ENCODE measurements at regions not wholly inside any gene's neighbourhood (a gene's known extent, or its start where the extent isn't known, plus 50 kb on each side); places are given as distances from the start of the nearest gene placed in this dataset.

DNA sequence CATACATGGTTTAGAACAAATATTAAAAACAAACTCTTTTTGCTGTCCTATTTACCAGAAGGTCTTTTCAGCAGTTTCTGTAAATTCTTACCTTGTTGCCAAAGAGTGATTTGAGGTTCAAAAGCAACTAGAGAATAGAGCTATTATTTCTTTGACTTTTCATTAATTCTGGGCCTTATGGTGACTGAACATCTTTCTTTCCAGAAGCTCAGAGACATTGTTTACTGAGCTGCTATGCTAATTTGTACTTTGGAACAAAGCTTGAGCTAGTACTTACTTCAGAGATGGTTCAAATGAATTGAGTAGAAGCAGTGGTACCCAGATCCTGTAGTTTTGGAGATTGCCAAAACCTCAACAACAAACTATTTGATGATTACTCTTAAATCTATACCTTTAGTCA is 331.2 kb downstream of the SPRY2 start:
- Histone ChIP-seq H3K4me3 (ENCODE audit: low read depth, low read length) (no peak overlapping the region), H3K36me3 (ENCODE audit: control insufficient read depth, insufficient read depth, low read length) (no peaks in the 10 kb centered on the region), H3K27me3 (ENCODE audit: control insufficient read depth, insufficient read depth, low read length) (no peaks in the 10 kb centered on the region)
- TF ChIP-seq CTCF (IDR thresholded peaks at IDR 0.05; ENCODE audit: insufficient read depth, low read length, poor library complexity, severe bottlenecking), result no peak
- DNase-seq (ENCODE audit: low read depth), result no peak

DNA sequence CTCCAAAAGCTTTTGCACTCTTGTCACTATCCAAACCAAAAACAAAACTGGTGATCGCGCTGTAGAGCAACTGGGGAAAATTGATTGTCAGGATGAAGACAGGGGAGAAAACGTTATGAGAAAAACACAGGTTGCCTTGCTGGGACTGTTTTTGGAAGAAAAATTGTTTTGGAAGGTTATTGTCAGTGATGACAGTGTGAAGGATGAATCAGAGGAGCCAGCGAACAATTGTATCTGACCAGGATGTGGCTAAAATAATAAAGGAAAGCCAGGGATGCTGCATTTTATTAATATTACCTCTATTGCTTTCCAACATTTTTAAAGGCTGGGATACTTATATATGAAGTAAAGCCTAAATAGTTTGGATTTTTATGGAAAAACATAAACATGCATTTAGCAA is 334.0 kb downstream of the SPRY2 start:
- Histone ChIP-seq H3K36me3 (ENCODE audit: control insufficient read depth, insufficient read depth, low read length) (no peaks in the 10 kb centered on the region), H3K4me3 (ENCODE audit: low read depth, low read length) (no peak overlapping the region), H3K27me3 (ENCODE audit: control insufficient read depth, insufficient read depth, low read length) (no peaks in the 10 kb centered on the region)
- no peak for TF ChIP-seq CTCF (IDR thresholded peaks at IDR 0.05; ENCODE audit: insufficient read depth, low read length, poor library complexity, severe bottlenecking)
- no peak for DNase-seq (ENCODE audit: low read depth)

GRCh38 chr13:80001510-80001842 is 339.4 kb downstream of the SPRY2 start:
- Histone ChIP-seq H3K36me3 (ENCODE audit: control insufficient read depth, insufficient read depth, low read length) (no peaks in the 10 kb centered on the region), H3K4me3 (ENCODE audit: low read depth, low read length) (no peak overlapping the region), H3K27me3 (ENCODE audit: control insufficient read depth, insufficient read depth, low read length) (no peaks in the 10 kb centered on the region)
- no peak for TF ChIP-seq CTCF (IDR thresholded peaks at IDR 0.05; ENCODE audit: insufficient read depth, low read length, poor library complexity, severe bottlenecking)
- no peak for DNase-seq (ENCODE audit: low read depth)

DNA sequence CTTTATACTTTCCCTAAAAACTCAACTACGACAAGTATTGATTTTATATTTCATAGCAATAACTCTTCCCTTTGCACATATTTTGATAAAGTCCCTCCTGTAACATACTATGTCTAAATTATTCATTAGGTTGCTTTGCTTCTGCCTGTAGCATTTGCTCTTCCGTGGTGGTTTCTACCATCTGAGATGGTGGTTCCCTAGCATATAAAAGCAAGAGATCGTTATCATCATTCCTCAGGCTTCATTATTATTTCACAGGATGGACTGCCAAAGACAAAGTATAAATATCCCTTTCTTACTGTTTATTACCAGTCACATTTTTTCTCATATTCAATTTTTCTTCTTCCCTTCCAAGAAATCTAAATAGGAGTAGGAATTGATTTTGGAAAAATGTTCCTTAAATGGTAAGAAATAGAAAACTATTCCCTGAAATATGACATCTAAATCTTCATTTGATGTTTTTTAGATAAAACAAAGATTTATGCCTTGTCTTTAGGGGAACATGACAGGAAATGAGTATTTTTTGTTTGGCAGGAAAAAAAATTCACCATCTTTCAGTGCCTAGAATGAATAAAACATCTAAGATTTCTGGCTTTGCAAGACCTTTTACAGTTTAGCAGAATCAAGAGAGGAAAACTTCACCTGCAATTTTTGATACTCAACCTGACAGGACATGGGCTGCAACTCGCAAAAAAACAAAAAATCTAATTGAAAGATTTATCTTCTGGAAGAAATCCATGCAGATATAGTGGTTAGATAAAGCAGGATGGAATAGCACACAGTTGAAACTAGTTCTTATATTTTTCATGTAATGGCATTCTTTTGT is 340.0 kb downstream of the SPRY2 start:
- no peak for DNase-seq (ENCODE audit: low read depth)
- no peak for TF ChIP-seq CTCF (IDR thresholded peaks at IDR 0.05; ENCODE audit: insufficient read depth, low read length, poor library complexity, severe bottlenecking)
- H3K4me3 ChIP-seq (ENCODE audit: low read depth, low read length), result no peak overlapping the region
- no peaks in the 10 kb centered on the region for H3K36me3 ChIP-seq (ENCODE audit: control insufficient read depth, insufficient read depth, low read length)
- no peaks in the 10 kb centered on the region for H3K27me3 ChIP-seq (ENCODE audit: control insufficient read depth, insufficient read depth, low read length)

GRCh38 chr13:79999601-80000000 is 341.3 kb downstream of the SPRY2 start:
- no peak overlapping the region for H3K4me3 ChIP-seq (ENCODE audit: low read depth, low read length)

More at GRCh38 chr13:79999601-80000000, 341.3 kb downstream of the SPRY2 start:
- Histone ChIP-seq H3K36me3 (ENCODE audit: control insufficient read depth, insufficient read depth, low read length) (no peaks in the 10 kb centered on the region), H3K27me3 (ENCODE audit: control insufficient read depth, insufficient read depth, low read length) (no peaks in the 10 kb centered on the region)
- no peak for DNase-seq (ENCODE audit: low read depth)
- no peak for TF ChIP-seq CTCF (IDR thresholded peaks at IDR 0.05; ENCODE audit: insufficient read depth, low read length, poor library complexity, severe bottlenecking)
